Smooth muscle cell (in vitro differentiated cells): ENCODE measurements at regions not wholly inside any gene's neighbourhood (a gene's known extent, or its start where the extent isn't known, plus 50 kb on each side); places are given as distances from the start of the nearest gene placed in this dataset.

Source experiments
- DNase-seq: peaks from one replicate; lab custom pipeline; 2025; ENCODE audit not compliant: unreplicated experiment; lab: John Stamatoyannopoulos, UW
- H2AFZ ChIP-seq: fragments of 200-600 bp; sonication (generic); 2 replicates; pipeline ENCODE4 v1.6.0; 2016; ENCODE audit warnings: antibody characterized with exemption, low read depth, mild to moderate bottlenecking
- H3F3A ChIP-seq: fragments of 200-600 bp; sonication (generic); 2 replicates; pipeline ENCODE4 v1.6.0; 2017; ENCODE audit warnings: antibody characterized with exemption, low read depth
- H3K27ac ChIP-seq: fragments of 200-600 bp; sonication (generic); 2 replicates; pipeline ENCODE4 v1.5.1; 2016; ENCODE audit warnings: low read depth, mild to moderate bottlenecking
- H3K27me3 ChIP-seq: fragments of 200-600 bp; sonication (generic); 2 replicates; pipeline ENCODE4 v1.6.1; 2016; ENCODE audit warnings: low read depth, mild to moderate bottlenecking
- H3K36me3 ChIP-seq: fragments of 200-600 bp; sonication (generic); 2 replicates; pipeline ENCODE4 v1.5.1; 2016; ENCODE audit warnings: low read depth
- H3K4me1 ChIP-seq: fragments of 200-600 bp; sonication (generic); 2 replicates; pipeline ENCODE4 v1.5.1; 2016; ENCODE audit warnings: low read depth
- H3K4me2 ChIP-seq: fragments of 200-600 bp; sonication (generic); 2 replicates; pipeline ENCODE4 v1.6.0; 2016; ENCODE audit warnings: mild to moderate bottlenecking
- H3K4me3 ChIP-seq: fragments of 200-600 bp; sonication (generic); 2 replicates; pipeline ENCODE4 v1.5.1; 2016; ENCODE audit warnings: mild to moderate bottlenecking
- H3K79me2 ChIP-seq: fragments of 200-600 bp; sonication (generic); 2 replicates; pipeline ENCODE4 v1.6.0; 2016; ENCODE audit warnings: low read depth, mild to moderate bottlenecking
- H3K9ac ChIP-seq: fragments of 200-600 bp; sonication (generic); 2 replicates; pipeline ENCODE4 v1.6.0; 2016; ENCODE audit warnings: low read depth
- H3K9me3 ChIP-seq: fragments of 200-600 bp; sonication (generic); replicated peaks from 2 replicates; pipeline ENCODE4 v1.5.1; 2016; ENCODE audit warnings: low read depth
- H4K20me1 ChIP-seq: fragments of 200-600 bp; sonication (generic); 2 replicates; pipeline ENCODE4 v1.6.0; 2016; ENCODE audit warnings: low read depth
- CTCF ChIP-seq: fragments of 200-600 bp; sonication (generic); IDR thresholded peaks from 2 replicates; pipeline ENCODE4 v1.5.1; 2017; ENCODE audit warnings: borderline replicate concordance, mild to moderate bottlenecking, antibody characterized with exemption; ENCODE audit not compliant: insufficient read depth, poor library complexity, severe bottlenecking
- WGBS: methylation state at CpG from one replicate; pipeline ENCODE4 v1.1.7; 2016; ENCODE audit warnings: low lambda C conversion rate; 5-methylcytosine and 5-hydroxymethylcytosine counted together

- H3K9ac ChIP-seq: no peak overlapping the region
- no peak overlapping the region for H3K4me3 ChIP-seq
- no peaks in the 10 kb centered on the region for H3K79me2 ChIP-seq
- no peaks in the 10 kb centered on the region for H3K4me1 ChIP-seq
- H2AFZ ChIP-seq: no peak overlapping the region
- H4K20me1 ChIP-seq: no peaks in the 10 kb centered on the region
- 100% methylated on average over 1 of the region's 1 CpG for WGBS
- no peak overlapping the region for H3K27ac ChIP-seq
- DNase-seq: no peak
- no peak for TF ChIP-seq CTCF
- no peaks in the 10 kb centered on the region for H3F3A ChIP-seq
- no peaks in the 10 kb centered on the region for H3K9me3 ChIP-seq
- H3K36me3 ChIP-seq: no peaks in the 10 kb centered on the region
- H3K4me2 ChIP-seq: no peak overlapping the region
- no peaks in the 10 kb centered on the region for H3K27me3 ChIP-seq
These were observed 728.8 kb upstream of the PIK3C3 start for GRCh38 chr18:41226186-41226585.

- Histone ChIP-seq H3K36me3 (no peaks in the 10 kb centered on the region), H3K4me2 (no peak overlapping the region), H3F3A (no peaks in the 10 kb centered on the region), H3K79me2 (no peaks in the 10 kb centered on the region), H4K20me1 (no peaks in the 10 kb centered on the region), H3K9me3 (no peaks in the 10 kb centered on the region), H2AFZ (no peak overlapping the region), H3K27me3 (no peaks in the 10 kb centered on the region), H3K4me3 (no peak overlapping the region), H3K27ac (no peak overlapping the region), H3K4me1 (no peaks in the 10 kb centered on the region), H3K9ac (no peak overlapping the region)
- no peak for TF ChIP-seq CTCF
- DNase-seq: no peak
- 93% methylated on average over 4 of the region's 4 CpGs for WGBS
These were observed 738.6 kb upstream of the PIK3C3 start for GRCh38 chr18:41216341-41217003.

- Histone ChIP-seq H3K27ac (no peak overlapping the region), H3K27me3 (no peaks in the 10 kb centered on the region), H4K20me1 (no peaks in the 10 kb centered on the region), H3K9me3 (no peaks in the 10 kb centered on the region), H3K36me3 (no peaks in the 10 kb centered on the region), H3K4me1 (no peaks in the 10 kb centered on the region), H3F3A (no peaks in the 10 kb centered on the region), H3K79me2 (no peaks in the 10 kb centered on the region), H3K9ac (no peak overlapping the region), H3K4me2 (no peak overlapping the region), H2AFZ (no peak overlapping the region), H3K4me3 (no peak overlapping the region)
- WGBS: 87% methylated on average over 2 of the region's 2 CpGs
- no peak for TF ChIP-seq CTCF
- DNase-seq: no peak
These were observed 747.3 kb upstream of the PIK3C3 start for GRCh38 chr18:41207706-41208105.

GRCh38 chr18:41206341-41206830, 748.6 kb upstream of the PIK3C3 start:
- Histone ChIP-seq H4K20me1 (no peaks in the 10 kb centered on the region), H3K9ac (no peak overlapping the region), H2AFZ (no peak overlapping the region), H3K79me2 (no peaks in the 10 kb centered on the region), H3K9me3 (no peaks in the 10 kb centered on the region), H3K27me3 (no peaks in the 10 kb centered on the region), H3K4me3 (no peak overlapping the region), H3K4me1 (no peaks in the 10 kb centered on the region), H3K4me2 (no peak overlapping the region), H3K36me3 (no peaks in the 10 kb centered on the region), H3K27ac (no peak overlapping the region), H3F3A (no peaks in the 10 kb centered on the region)
- no peak for TF ChIP-seq CTCF
- 91% methylated on average over 4 of the region's 4 CpGs for whole genome bisulfite sequencing
- DNase-seq: no peak
